ENCODE measurements at regions not wholly inside any gene's neighbourhood (a gene's known extent, or its start where the extent isn't known, plus 50 kb on each side); places are given as distances from the start of the nearest gene placed in this dataset.
A peak's percentile ranks its signal among the peaks of the same experiment; 100 is the strongest.

- no peaks in the 10 kb centered on the region for H3K9me3 ChIP-seq
- no peak for TF ChIP-seq EP300 (IDR thresholded peaks at IDR 0.05)
- no peak for TF ChIP-seq POLR2AphosphoS5 (IDR thresholded peaks at IDR 0.05)
- no peak for TF ChIP-seq POLR2A (IDR thresholded peaks at IDR 0.05)
- no peak for TF ChIP-seq CTCF (IDR thresholded peaks at IDR 0.05)
- no peak overlapping the region for H3K27ac ChIP-seq
- DNase-seq (ENCODE audit: low spot score in 2 of 2), result no peak
- WGBS, result 80% methylated on average over 3 of the region's 3 CpGs
- H3K27me3 ChIP-seq, result no peaks in the 10 kb centered on the region
- no peaks in the 10 kb centered on the region for H3K36me3 ChIP-seq
- peaks cover 3% of the 10 kb centered on the region for H3K4me1 ChIP-seq
- H3K4me3 ChIP-seq, result no peak overlapping the region
Observed at GRCh38 chr13:33380487-33381079, 95.0 kb upstream of the STARD13 start.

- no peak for DNase-seq (ENCODE audit: low spot score in 2 of 2)
- Histone ChIP-seq H3K4me3 (no peak overlapping the region), H3K4me1 (peaks cover 3% of the 10 kb centered on the region), H3K27ac (no peak overlapping the region), H3K27me3 (no peaks in the 10 kb centered on the region), H3K9me3 (no peaks in the 10 kb centered on the region), H3K36me3 (no peaks in the 10 kb centered on the region)
- TF ChIP-seq EP300 (IDR thresholded peaks at IDR 0.05), result no peak
- no peak for TF ChIP-seq POLR2AphosphoS5 (IDR thresholded peaks at IDR 0.05)
- no peak for TF ChIP-seq POLR2A (IDR thresholded peaks at IDR 0.05)
- no peak for TF ChIP-seq CTCF (IDR thresholded peaks at IDR 0.05)
- WGBS, result 89% methylated on average over 5 of the region's 5 CpGs
Observed at GRCh38 chr13:33381180-33381579, 95.6 kb upstream of the STARD13 start.

DNA sequence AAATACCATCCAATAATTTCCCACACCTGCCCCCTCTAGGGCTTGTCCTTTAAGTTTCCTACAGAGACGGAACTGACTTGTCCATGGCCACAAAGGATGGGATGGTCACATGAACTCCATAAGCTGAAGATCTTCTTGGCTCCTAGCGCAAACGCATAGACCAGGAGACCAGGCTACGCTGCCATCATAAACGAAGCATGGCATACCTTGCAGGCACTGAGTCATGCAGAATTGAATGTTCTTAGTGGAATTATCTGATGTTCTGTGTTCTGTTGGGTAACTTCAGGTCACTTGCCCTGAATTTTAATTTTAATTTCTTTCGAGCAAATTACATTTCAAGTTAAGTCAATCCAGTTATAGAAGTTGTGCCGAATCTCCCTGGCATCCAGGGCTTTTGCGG lies 96.4 kb upstream of the STARD13 start:
- Histone ChIP-seq H3K9me3 (no peaks in the 10 kb centered on the region), H3K27ac (no peak overlapping the region), H3K36me3 (no peaks in the 10 kb centered on the region), H3K4me3 (no peak overlapping the region), H3K27me3 (no peaks in the 10 kb centered on the region), H3K4me1 (peaks cover 3% of the 10 kb centered on the region)
- 79% methylated on average over 8 of the region's 8 CpGs for WGBS
- DNase-seq (ENCODE audit: low spot score in 2 of 2), result no peak
- TF ChIP-seq CTCF (IDR thresholded peaks at IDR 0.05) (no peak), EP300 (IDR thresholded peaks at IDR 0.05) (no peak), POLR2AphosphoS5 (IDR thresholded peaks at IDR 0.05) (no peak), POLR2A (IDR thresholded peaks at IDR 0.05) (no peak)

DNA sequence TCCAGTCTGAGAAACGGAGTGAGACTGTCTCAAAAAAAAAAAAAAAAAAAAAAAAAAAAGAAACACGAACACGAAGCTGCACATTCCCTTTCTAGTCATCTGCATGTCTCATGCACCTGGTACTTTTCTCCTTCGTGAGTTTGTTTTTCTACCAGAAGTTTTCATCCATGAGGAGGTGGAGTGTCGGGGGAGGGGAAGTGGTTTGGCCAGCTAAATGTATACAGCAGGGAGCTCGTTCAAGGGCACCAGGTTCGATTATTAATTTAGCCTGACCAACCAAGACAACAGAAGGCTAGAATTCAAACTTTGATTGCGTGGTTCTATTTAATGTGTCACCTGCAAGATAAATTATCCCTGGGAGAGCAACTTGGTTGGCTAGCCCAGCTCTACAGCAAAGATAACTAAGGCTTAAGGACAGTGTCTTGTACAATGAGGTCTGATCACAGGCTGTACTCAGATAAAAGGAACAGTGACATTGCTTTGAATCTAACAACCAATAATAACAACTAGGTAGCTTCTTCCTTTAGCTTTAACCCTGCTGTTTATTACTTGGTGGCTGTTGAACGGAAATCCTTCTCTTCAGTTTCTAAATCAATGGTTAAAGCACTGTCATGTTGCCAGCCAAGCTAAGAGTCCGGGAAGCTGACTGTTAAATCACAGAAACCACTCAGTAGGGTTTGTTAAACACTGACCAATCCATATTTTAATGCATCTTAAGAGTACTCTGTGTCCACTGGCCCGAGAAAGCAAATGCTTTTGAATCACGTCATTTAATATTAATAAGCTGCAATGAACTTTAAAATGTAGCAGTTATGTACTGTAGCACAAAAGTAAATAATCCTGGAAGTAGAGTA lies 98.4 kb upstream of the STARD13 start:
- no peaks in the 10 kb centered on the region for H3K36me3 ChIP-seq
- H3K4me1 ChIP-seq, result peaks cover 3% of the 10 kb centered on the region
- H3K27me3 ChIP-seq, result no peaks in the 10 kb centered on the region
- H3K27ac ChIP-seq, result no peak overlapping the region
- no peak for DNase-seq (ENCODE audit: low spot score in 2 of 2)
- 84% methylated on average over 12 of the region's 12 CpGs for WGBS
- TF ChIP-seq POLR2A (IDR thresholded peaks at IDR 0.05) (no peak), EP300 (IDR thresholded peaks at IDR 0.05) (no peak), CTCF (IDR thresholded peaks at IDR 0.05) (no peak), POLR2AphosphoS5 (IDR thresholded peaks at IDR 0.05) (no peak)
- H3K4me3 ChIP-seq, result no peak overlapping the region
- no peaks in the 10 kb centered on the region for H3K9me3 ChIP-seq

GRCh38 chr13:33388286-33388998 lies 102.9 kb upstream of the STARD13 start:
- H3K36me3 ChIP-seq, result no peaks in the 10 kb centered on the region
- H3K27me3 ChIP-seq, result no peaks in the 10 kb centered on the region
- 60% methylated on average over 8 of the region's 8 CpGs for WGBS
- no peaks in the 10 kb centered on the region for H3K9me3 ChIP-seq
- TF ChIP-seq POLR2AphosphoS5 (IDR thresholded peaks at IDR 0.05), result no peak
- peak in 1 of 2 donors; percentile 14 for TF ChIP-seq CTCF (IDR thresholded peaks at IDR 0.05)
- H3K4me1 ChIP-seq, result no peaks in the 10 kb centered on the region
- H3K27ac ChIP-seq, result peak overlapping the region; percentile 4
- DNase-seq (ENCODE audit: low spot score in 2 of 2), result no peak
- H3K4me3 ChIP-seq, result no peak overlapping the region
